T-helper 1 cell treated with Interleukin-12 subunit alpha and Interleukin-12 subunit beta and Interleukin-4 antibody, amounts not matched to agents 30 ng/mL and 1 ng/mL, for 36 hours (primary cell): ENCODE measurements at regions not wholly inside any gene's neighbourhood (a gene's known extent, or its start where the extent isn't known, plus 50 kb on each side); places are given as distances from the start of the nearest gene placed in this dataset.

ENCODE experiments used
- intact Hi-C: fragments of 100-400 bp; cut with micrococcal nuclease; formaldehyde crosslinking; loops from one replicate; pipeline ENCODE4 v1.15.1; 2024

DNA sequence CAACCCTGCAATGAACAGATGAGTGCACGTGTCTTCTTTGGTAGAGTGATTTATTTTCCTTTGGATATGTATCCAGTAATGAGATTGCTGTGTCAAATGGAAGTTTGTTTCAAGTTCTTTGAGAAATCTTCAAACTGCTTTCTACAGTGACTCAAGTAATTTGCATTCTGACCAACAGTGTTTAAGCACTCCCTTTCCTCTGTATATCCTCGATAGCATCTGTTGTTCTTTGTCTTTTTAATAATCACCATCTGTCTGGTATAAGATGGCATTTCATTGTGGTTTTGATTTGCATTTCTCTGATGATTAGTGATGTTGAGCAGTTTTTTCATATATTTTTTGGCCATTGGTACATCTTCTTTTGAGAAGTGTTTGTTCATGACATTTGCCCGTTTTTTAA, 1608.3 kb upstream of the ZEB2 start:
- intact Hi-C loops, result no loop called here

- intact Hi-C loops, result no loop called here
Observed at GRCh38 chr2:146125551-146125950, 1605.6 kb upstream of the ZEB2 start.

DNA sequence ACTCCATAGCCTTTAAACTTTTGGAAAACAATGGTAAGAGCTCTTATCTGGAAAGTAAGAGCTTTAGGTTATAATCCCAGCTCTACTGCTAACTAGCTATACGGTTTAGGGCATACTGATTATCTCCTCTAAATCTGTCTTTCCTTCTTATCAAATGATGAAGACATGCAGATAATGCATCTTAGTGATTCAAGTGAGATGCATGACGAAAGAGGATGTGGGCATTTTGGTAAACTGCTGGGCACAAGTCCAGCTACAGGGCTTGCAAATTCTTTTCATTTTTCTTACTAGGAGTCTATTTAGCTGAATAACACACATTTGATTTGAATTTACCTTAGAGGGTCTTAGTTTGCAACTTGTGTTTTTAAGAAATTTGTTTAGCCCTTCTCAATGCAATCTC, 1604.8 kb upstream of the ZEB2 start:
- intact Hi-C loops, result no loop called here

GRCh38 chr2:146123714-146124113, 1603.8 kb upstream of the ZEB2 start:
- intact Hi-C loops, result no loop called here

DNA sequence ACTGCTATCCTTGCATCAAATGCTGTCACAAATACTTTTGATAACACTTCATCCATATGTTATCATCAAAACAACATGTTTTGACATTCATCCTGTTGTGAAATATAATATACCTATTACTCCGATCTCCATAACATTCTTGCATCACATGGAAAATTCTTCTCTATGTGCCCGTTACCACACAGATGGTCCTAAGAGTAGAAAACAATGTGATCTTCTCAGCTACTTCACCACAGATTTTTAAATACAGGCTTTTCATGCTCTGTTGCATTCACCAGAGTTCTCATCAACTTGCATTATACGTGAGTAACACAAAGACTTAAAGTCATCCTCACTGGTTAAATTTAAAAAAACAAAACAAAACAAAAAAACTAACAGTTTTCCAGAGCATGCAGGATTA, 1603.3 kb upstream of the ZEB2 start:
- intact Hi-C loops, result no loop called here

GRCh38 chr2:146119586-146119985, 1599.7 kb upstream of the ZEB2 start:
- intact Hi-C loops, result no loop called here

DNA sequence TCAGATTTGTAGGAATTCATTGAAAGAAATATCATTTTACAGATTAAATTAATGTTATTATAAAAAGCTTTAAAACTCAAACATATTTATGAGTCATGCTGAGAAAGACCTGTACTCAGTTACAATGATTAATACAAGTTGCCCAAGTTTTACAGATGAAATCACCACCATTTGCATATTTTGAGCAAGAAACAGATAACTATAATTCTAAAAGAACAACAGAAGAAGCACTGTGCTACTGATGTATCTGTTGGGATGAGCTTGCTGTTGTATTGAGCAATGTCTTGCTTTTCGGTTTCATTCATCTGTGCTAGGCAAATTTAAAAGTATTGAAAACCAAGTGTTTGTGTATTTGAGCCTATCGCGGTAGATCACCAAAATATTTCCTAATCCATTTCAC, 1589.1 kb upstream of the ZEB2 start:
- intact Hi-C loops, result no loop called here

DNA sequence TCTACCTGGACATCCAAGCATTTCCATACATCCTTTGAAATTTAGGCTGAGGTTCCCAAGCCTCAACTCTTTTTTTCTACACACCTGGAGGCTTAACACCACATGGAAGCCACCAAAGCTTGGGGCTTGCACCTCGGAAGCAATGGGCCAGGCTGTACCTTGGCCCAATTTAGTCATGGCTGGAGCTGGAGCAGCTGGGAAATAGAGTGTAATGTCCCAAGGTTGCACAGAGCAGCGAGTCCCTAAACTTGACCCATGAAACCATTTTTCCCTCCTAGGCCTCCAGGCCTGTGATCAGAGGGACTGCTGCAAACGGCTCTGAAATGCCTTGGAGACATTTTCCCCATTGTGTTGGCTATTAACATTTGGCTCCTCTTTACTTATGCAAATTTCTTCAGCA, 1574.3 kb upstream of the ZEB2 start:
- intact Hi-C loops, result no loop called here

DNA sequence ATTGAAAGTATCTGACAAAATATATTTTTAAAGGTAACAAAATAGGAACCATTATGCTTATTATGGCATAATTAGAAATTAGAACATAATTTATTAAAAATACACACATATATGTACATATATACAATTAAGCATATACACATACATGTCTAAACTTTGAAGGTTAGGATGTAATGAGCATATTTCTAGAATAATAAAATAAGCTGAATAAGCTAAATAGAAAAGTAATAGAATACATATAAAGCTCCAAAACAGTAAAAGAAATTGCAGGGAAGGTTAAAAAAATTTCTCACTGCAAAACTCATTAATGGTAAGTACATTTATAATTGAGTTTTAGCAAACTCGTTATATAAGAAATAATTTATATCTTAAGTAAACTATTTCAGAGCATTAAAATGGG, 1561.5 kb upstream of the ZEB2 start:
- intact Hi-C loops, result no loop called here

DNA sequence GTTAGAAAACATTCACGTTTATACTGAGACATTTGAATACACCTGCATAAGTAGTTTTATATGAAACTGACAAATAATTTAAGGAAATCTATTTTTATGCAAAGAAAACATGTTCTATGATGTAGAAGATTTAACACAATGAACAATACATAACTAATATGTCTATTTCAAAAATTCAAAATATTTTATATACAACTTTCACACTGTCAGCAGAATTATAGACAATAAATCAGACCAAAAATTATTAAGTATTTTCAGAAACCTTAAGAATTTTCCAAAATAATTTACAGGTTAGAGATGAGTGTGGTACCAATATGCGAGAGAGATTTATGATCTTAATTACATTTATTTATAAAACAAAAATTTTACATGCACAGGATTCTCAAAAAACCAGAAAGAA, 1561.0 kb upstream of the ZEB2 start:
- intact Hi-C loops, result no loop called here

GRCh38 chr2:146079216-146079615, 1559.3 kb upstream of the ZEB2 start:
- intact Hi-C loops, result no loop called here

DNA sequence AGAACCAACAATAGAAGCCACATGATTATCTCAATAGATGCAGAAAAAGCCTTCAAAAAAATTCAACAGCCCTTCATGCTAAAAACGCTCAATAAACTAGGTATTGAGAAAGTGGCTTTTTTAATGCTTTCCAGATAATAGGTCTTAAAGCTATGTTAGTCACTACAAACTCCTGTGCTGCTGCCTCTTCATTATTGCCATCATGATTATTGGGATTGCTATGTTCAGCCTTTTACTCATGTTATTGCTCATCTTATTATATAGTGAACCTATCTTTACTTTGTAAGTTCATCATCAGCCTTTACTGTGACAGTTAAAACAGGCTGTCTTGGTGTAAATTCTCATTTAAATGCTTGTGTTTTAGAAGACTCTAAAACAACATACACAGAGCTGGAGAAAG, 1557.2 kb upstream of the ZEB2 start:
- intact Hi-C loops, result no loop called here

DNA sequence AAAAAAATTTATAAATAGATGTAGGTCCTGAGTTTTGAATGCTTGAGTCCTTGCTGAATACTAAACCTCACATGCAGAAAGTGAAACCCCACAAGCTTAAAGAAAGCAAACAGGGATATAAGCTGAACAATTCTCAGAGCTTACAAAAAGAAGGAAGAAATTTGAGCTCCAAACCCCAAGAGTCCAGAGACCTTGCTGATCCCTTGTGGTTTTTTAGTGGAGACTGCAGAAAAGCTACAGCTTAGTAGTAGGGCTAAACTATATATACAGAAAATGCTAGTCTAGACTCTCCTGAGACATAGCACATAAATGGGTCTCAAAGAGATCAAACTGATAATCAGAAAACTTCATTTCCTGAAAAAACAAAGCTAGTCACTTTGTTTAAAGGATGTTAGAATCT, 1548.1 kb upstream of the ZEB2 start:
- intact Hi-C loops, result no loop called here

DNA sequence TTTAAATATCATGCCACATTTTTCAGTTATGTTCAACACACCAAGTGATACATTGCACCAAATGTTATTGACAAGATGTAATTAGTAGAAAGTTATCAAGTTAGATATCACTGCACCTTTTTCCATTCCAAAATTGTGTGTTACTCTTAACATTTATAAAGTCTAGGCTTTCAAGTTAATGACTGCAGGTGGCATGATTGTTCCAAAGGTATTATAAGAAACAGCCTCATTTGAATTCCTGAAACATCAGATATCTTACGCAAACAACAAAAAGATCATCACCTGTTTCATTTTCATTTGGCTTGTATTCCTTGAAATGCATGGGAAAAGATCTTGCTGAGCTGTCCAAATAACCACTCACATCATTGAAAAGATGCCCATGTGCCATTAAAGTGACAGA, 1528.2 kb upstream of the ZEB2 start:
- intact Hi-C loops, result no loop called here

DNA sequence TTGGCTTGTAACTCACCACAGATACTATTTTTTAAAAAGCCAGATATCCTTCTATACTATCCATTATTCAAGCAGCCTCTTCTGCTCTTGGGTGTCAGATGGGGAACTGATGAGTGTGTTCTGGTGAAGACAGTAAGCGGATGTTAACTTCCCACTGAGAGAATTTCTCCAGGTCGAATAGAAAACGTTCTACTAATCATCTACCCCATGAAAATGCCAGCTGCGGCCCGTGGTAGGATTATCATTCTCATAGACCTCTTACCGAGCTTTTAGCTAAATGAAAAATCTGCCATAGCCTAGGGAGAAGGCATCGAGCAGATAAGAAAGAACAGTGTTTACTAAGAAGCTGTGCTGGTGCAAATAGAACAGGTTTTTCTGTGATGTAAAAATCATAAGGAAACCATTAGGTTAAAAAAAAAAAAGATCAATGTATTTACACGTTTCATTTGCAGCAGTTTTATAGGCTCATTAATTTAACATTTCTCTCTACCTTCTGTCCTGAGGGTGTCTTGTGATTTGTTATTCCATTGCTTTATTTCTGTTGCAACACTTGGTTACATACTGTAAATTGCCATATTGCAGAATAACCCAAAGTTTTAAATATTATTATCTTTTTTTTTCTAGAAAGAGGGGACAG, 1521.5 kb upstream of the ZEB2 start:
- intact Hi-C loops, result no loop called here

- intact Hi-C loops, result no loop called here
Observed at GRCh38 chr2:146040051-146040450, 1520.1 kb upstream of the ZEB2 start.

DNA sequence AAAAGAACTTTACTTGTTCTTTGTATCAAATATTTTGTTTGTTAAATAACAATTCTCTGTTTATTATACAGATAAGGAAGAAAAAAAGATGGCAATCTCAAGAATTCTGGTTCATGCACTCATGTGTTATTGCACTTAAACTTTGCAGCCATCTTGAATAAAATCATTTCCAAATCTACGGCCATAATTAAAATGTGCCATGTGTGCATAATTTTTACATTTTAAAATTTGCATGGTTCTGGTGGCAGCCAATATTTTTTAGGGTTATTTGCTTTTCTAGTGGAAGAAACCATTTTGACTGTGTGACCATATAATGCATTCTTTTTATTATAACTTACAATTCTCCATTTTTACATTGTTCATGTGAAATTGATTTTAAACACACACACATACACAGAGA, 1518.1 kb upstream of the ZEB2 start:
- intact Hi-C loops, result no loop called here

GRCh38 chr2:146037334-146037870, 1517.5 kb upstream of the ZEB2 start:
- intact Hi-C loops, result no loop called here

GRCh38 chr2:146031158-146031557, 1511.2 kb upstream of the ZEB2 start:
- intact Hi-C loops, result no loop called here

- intact Hi-C loops, result no loop called here
Observed at GRCh38 chr2:146027156-146027555, 1507.2 kb upstream of the ZEB2 start.

DNA sequence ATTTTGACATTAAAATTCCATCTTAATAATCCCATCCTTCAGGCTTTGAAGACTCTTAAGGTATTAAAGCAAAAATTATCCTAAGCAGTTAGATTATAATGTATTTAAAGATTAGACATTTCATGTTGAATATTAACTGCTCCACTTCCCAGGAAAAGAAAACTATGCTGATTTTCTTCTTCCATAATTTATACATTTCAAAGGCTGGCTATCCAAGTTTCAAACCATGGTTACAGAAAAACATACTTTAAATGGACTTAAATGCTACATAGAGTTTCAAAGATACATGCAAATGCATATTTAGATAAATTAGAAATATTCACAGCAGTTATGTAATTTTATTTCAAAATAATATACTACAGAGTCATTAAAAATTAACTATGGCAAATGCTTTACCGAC, 1505.6 kb upstream of the ZEB2 start:
- intact Hi-C loops, result no loop called here

DNA sequence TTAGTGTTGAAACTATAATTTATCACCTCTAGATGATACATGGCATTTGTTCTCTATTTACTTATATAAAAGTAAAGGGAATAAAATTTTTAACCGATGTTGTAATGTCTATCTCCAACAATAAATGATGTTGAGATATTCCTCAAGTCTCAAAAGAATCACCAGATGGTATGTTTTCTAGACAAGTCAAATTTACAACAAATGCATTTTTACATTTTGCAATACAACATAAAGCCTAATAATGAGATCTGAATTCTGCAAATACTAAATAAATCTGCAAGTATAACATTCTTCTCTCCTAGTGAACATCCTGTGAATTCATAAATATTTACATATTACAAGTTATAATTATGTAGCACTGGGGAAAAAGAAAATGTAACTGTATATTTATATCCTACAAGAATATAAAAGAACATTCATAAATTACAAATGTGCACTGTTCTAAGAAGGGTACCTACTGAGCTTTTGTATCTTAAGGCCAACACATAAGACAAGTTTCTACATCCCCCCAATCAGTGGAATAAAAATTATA, 1504.4 kb upstream of the ZEB2 start:
- intact Hi-C loops, result no loop called here

DNA sequence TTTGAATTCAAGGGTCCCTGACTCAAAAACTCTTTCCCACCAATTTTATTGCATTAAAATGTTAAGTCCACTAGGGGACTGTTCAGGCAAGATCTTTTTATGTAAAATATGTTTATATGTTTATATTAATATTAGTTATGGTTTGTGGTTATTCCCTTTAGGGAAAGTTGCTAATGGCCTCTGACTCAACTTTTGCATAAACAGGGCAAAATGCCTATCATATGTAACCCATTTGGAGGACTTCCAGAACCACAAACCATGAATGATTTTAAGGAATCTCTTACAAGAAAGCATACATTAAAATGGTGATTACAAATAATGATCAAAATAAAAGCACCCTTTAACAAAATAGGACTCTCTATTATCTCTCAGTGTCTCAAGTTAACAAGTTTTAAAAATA, 1484.5 kb upstream of the ZEB2 start:
- intact Hi-C loops, result no loop called here

- intact Hi-C loops, result no loop called here
Observed at GRCh38 chr2:146003337-146003736, 1483.4 kb upstream of the ZEB2 start.
